HG03280 (cell line): ENCODE measurements at regions not wholly inside any gene's neighbourhood (a gene's known extent, or its start where the extent isn't known, plus 50 kb on each side); places are given as distances from the start of the nearest gene placed in this dataset.

ENCODE experiments used
- ATAC-seq: cut with Tn5 transposase; IDR thresholded peaks from one replicate; pipeline ENCODE4 v1.9.1; 2021; ENCODE audit warnings: mild to moderate bottlenecking, moderate library complexity; ENCODE audit not compliant: unreplicated experiment

- ATAC-seq, result no peak
Observed at GRCh38 chr16:86016201-86016965, 117.4 kb downstream of the IRF8 start.

- no peak for ATAC-seq
Observed at GRCh38 chr16:86018071-86018470, 119.1 kb downstream of the IRF8 start.

- ATAC-seq, result no peak
Observed at GRCh38 chr16:86018487-86018886, 119.5 kb downstream of the IRF8 start.

GRCh38 chr16:86018941-86019340 is 120.0 kb downstream of the IRF8 start:
- ATAC-seq, result no peak

- no peak for ATAC-seq
Observed at GRCh38 chr16:86019446-86020047, 120.6 kb downstream of the IRF8 start.

- no peak for ATAC-seq
Observed at GRCh38 chr16:86020971-86021370, 122.0 kb downstream of the IRF8 start.

- no peak for ATAC-seq
Observed at GRCh38 chr16:86022381-86022960, 123.5 kb downstream of the IRF8 start.

GRCh38 chr16:86024210-86024609 is 125.2 kb downstream of the IRF8 start:
- no peak for ATAC-seq

GRCh38 chr16:86025706-86026105 is 126.7 kb downstream of the IRF8 start:
- ATAC-seq, result no peak

- no peak for ATAC-seq
Observed at GRCh38 chr16:86026171-86026910, 127.4 kb downstream of the IRF8 start.

GRCh38 chr16:86026916-86027315 is 128.0 kb downstream of the IRF8 start:
- ATAC-seq, result no peak

GRCh38 chr16:86027373-86028126 is 128.6 kb downstream of the IRF8 start:
- no peak for ATAC-seq

- ATAC-seq, result no peak
Observed at GRCh38 chr16:86029131-86029741, 130.3 kb downstream of the IRF8 start.

- ATAC-seq, result no peak
Observed at GRCh38 chr16:86030116-86030515, 131.2 kb downstream of the IRF8 start.

GRCh38 chr16:86031141-86031678 is 132.2 kb downstream of the IRF8 start:
- no peak for ATAC-seq

- ATAC-seq, result no peak
Observed at GRCh38 chr16:86033016-86033474, 134.1 kb downstream of the IRF8 start.

- ATAC-seq, result no peak
Observed at GRCh38 chr16:86033971-86034370, 135.0 kb downstream of the IRF8 start.

GRCh38 chr16:86034421-86034919 is 135.5 kb downstream of the IRF8 start:
- ATAC-seq, result no peak

GRCh38 chr16:86035906-86036305 is 136.9 kb downstream of the IRF8 start:
- no peak for ATAC-seq
